ENCODE measurements at regions not wholly inside any gene's neighbourhood (a gene's known extent, or its start where the extent isn't known, plus 50 kb on each side); places are given as distances from the start of the nearest gene placed in this dataset.

GRCh38 chr9:113657765-113658544 lies 194.4 kb downstream of the RGS3 start:
- no peaks in the 10 kb centered on the region for H3K9me3 Mint-ChIP-seq
- H3K27me3 Mint-ChIP-seq = peaks cover 20 to 41% of the 10 kb centered on the region in 2 donors
- H3K4me1 Mint-ChIP-seq (ENCODE audit: low read depth in 2 of 2) = peaks cover 0 to 7% of the 10 kb centered on the region in 2 donors
- DNase-seq = peak; percentile 77 to 83 (median 79)
- H3K4me3 Mint-ChIP-seq = no peak overlapping the region
- H3K27ac Mint-ChIP-seq = no peak overlapping the region
- peak; percentile 91 for ATAC-seq (replicated peaks)
- peaks cover 7% of the 10 kb centered on the region for H3K36me3 Mint-ChIP-seq (ENCODE audit: insufficient read depth)

- H3K36me3 Mint-ChIP-seq (ENCODE audit: insufficient read depth) = peaks cover 7% of the 10 kb centered on the region
- no peaks in the 10 kb centered on the region for H3K9me3 Mint-ChIP-seq
- no peak overlapping the region for H3K27ac Mint-ChIP-seq
- DNase-seq (no peak), ATAC-seq (replicated peaks) (no peak)
- peaks cover 0 to 7% of the 10 kb centered on the region in 2 donors for H3K4me1 Mint-ChIP-seq (ENCODE audit: low read depth in 2 of 2)
- no peak overlapping the region for H3K4me3 Mint-ChIP-seq
- H3K27me3 Mint-ChIP-seq = peaks cover 26 to 47% of the 10 kb centered on the region in 2 donors
Measured at GRCh38 chr9:113658545-113658895, 195.0 kb downstream of the RGS3 start.

GRCh38 chr9:113659039-113659438 lies 195.5 kb downstream of the RGS3 start:
- ATAC-seq (replicated peaks) = no peak
- H3K9me3 Mint-ChIP-seq = no peaks in the 10 kb centered on the region
- no peak overlapping the region for H3K4me3 Mint-ChIP-seq
- H3K27ac Mint-ChIP-seq = no peak overlapping the region
- H3K36me3 Mint-ChIP-seq (ENCODE audit: insufficient read depth) = peaks cover 7% of the 10 kb centered on the region
- H3K4me1 Mint-ChIP-seq (ENCODE audit: low read depth in 2 of 2) = peaks cover 0 to 7% of the 10 kb centered on the region in 2 donors
- peaks cover 26 to 48% of the 10 kb centered on the region in 2 donors for H3K27me3 Mint-ChIP-seq
- no peak for DNase-seq

- peaks cover 4% of the 10 kb centered on the region for H3K36me3 Mint-ChIP-seq (ENCODE audit: insufficient read depth)
- ATAC-seq (replicated peaks) (no peak), DNase-seq (no peak)
- H3K4me1 Mint-ChIP-seq (ENCODE audit: low read depth in 2 of 2) = peaks cover 0 to 7% of the 10 kb centered on the region in 2 donors
- no peak overlapping the region for H3K4me3 Mint-ChIP-seq
- H3K9me3 Mint-ChIP-seq = no peaks in the 10 kb centered on the region
- H3K27ac Mint-ChIP-seq = no peak overlapping the region
- H3K27me3 Mint-ChIP-seq = peaks cover 26 to 48% of the 10 kb centered on the region in 2 donors
Measured at GRCh38 chr9:113659740-113660139, 196.2 kb downstream of the RGS3 start.

DNA sequence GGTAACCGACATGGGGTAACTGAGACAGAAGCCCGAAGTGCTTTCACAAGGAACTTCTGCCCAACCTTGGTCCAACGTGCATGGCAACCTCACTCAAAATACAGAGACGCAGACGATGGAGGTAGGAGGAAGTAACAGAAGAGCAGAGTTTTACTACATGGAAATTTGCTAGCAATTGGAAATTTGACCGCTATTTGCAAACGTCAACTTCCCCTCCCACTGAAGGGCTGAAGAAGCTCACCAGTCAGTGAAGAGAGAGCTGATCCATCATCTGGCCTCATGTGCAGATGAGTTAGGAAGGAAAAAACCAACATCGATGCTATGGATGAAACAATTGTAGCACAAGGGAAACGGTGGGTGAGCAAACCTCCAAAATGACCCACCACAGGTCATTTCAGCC lies 196.7 kb downstream of the RGS3 start:
- peaks cover 0 to 7% of the 10 kb centered on the region in 2 donors for H3K4me1 Mint-ChIP-seq (ENCODE audit: low read depth in 2 of 2)
- H3K4me3 Mint-ChIP-seq = no peak overlapping the region
- ATAC-seq (replicated peaks) (no peak), DNase-seq (no peak)
- H3K9me3 Mint-ChIP-seq = no peaks in the 10 kb centered on the region
- H3K27me3 Mint-ChIP-seq = peaks cover 26 to 48% of the 10 kb centered on the region in 2 donors
- H3K27ac Mint-ChIP-seq = no peak overlapping the region
- H3K36me3 Mint-ChIP-seq (ENCODE audit: insufficient read depth) = peaks cover 4% of the 10 kb centered on the region

GRCh38 chr9:113661074-113661473 lies 197.5 kb downstream of the RGS3 start:
- H3K27ac Mint-ChIP-seq = no peak overlapping the region
- no peak for ATAC-seq (replicated peaks)
- peaks cover 26 to 56% of the 10 kb centered on the region in 2 donors for H3K27me3 Mint-ChIP-seq
- H3K9me3 Mint-ChIP-seq = no peaks in the 10 kb centered on the region
- peaks cover 4% of the 10 kb centered on the region for H3K36me3 Mint-ChIP-seq (ENCODE audit: insufficient read depth)
- no peak overlapping the region for H3K4me3 Mint-ChIP-seq
- H3K4me1 Mint-ChIP-seq (ENCODE audit: low read depth in 2 of 2) = peaks cover 0 to 4% of the 10 kb centered on the region in 2 donors
- no peak for DNase-seq

DNA sequence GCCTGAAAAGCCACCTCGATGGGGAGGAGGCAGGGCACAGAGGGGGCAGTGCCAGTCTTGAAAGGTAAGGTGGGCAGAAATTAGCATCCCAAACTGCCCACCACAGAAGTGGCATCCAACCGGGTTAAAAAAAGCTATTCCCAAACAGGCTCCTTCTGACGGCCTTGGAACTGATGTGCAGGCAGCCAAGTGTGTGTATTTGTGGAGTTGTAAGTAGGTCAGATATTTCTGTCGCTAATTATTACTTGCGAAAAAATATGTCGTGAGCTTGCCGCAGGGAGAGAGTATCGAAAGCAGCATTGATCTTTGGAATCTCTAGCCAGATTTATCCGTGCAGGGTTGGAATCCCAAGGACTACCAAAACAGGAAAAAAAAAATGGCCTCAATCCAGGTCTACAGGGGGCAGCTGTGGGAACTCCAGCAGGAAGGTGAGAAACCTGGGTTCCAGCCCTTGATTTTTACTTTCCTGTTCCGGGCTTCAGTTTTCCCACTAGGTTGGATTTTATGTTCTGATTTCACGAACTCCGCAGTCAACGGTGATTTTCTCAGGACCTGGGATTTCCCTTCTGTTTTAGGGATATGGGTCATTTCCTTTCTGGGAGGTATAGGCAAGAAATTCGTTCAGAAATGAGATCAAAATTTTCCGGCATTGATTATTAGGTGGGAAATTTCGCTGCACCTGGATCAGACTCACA lies 200.8 kb downstream of the RGS3 start:
- DNase-seq (no peak), ATAC-seq (replicated peaks) (no peak)
- H3K9me3 Mint-ChIP-seq = no peaks in the 10 kb centered on the region
- no peak overlapping the region for H3K4me3 Mint-ChIP-seq
- H3K4me1 Mint-ChIP-seq (ENCODE audit: low read depth in 2 of 2) = peaks cover 0 to under 1% of the 10 kb centered on the region in 2 donors
- H3K27ac Mint-ChIP-seq = no peak overlapping the region
- peaks cover 23 to 50% of the 10 kb centered on the region in 2 donors for H3K27me3 Mint-ChIP-seq
- no peaks in the 10 kb centered on the region for H3K36me3 Mint-ChIP-seq (ENCODE audit: insufficient read depth)

DNA sequence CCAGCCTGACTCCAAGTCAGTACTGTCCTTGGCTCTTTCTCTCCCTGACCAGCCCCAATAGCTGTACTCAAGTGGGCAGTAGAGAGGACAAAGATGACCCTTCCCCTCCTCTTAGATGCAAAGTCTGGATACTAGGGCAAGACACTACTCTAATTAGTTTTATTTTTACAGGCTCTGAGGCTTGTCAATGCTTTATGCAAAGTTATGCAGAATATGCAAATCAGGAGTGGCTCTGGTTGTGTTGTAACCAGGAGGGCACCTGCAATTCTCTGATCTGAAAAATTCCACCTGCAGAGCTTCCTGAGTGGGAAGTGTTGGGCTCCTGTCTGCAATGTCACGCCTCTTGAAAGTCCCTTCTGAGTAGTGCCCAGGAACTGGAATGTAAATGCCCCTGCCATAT lies 201.5 kb downstream of the RGS3 start:
- Mint-ChIP-seq H3K4me3 (no peak overlapping the region), H3K9me3 (no peaks in the 10 kb centered on the region), H3K36me3 (ENCODE audit: insufficient read depth) (no peaks in the 10 kb centered on the region), H3K4me1 (ENCODE audit: low read depth in 2 of 2) (peaks cover 0 to 1% of the 10 kb centered on the region in 2 donors), H3K27me3 (peaks cover 16 to 42% of the 10 kb centered on the region in 2 donors), H3K27ac (no peak overlapping the region)
- no peak for DNase-seq
- no peak for ATAC-seq (replicated peaks)

- H3K9me3 Mint-ChIP-seq = no peaks in the 10 kb centered on the region
Measured at GRCh38 chr9:113665756-113666155, 202.2 kb downstream of the RGS3 start.

GRCh38 chr9:113668061-113668460 lies 204.5 kb downstream of the RGS3 start:
- Mint-ChIP-seq H3K27ac (no peak overlapping the region), H3K36me3 (ENCODE audit: insufficient read depth) (no peaks in the 10 kb centered on the region), H3K9me3 (no peaks in the 10 kb centered on the region), H3K4me1 (ENCODE audit: low read depth in 2 of 2) (peaks cover 1 to 5% of the 10 kb centered on the region in 2 donors), H3K4me3 (no peak overlapping the region), H3K27me3 (peaks cover 4 to 42% of the 10 kb centered on the region in 2 donors)
- no peak for ATAC-seq (replicated peaks)
- DNase-seq = no peak

More at GRCh38 chr9:113665756-113666155, 202.2 kb downstream of the RGS3 start:
- Mint-ChIP-seq H3K4me1 (ENCODE audit: low read depth in 2 of 2) (peaks cover 1 to 5% of the 10 kb centered on the region in 2 donors), H3K36me3 (ENCODE audit: insufficient read depth) (no peaks in the 10 kb centered on the region), H3K4me3 (no peak overlapping the region), H3K27me3 (peaks cover 9 to 38% of the 10 kb centered on the region in 2 donors), H3K27ac (no peak overlapping the region)
- ATAC-seq (replicated peaks) (no peak), DNase-seq (no peak)

DNA sequence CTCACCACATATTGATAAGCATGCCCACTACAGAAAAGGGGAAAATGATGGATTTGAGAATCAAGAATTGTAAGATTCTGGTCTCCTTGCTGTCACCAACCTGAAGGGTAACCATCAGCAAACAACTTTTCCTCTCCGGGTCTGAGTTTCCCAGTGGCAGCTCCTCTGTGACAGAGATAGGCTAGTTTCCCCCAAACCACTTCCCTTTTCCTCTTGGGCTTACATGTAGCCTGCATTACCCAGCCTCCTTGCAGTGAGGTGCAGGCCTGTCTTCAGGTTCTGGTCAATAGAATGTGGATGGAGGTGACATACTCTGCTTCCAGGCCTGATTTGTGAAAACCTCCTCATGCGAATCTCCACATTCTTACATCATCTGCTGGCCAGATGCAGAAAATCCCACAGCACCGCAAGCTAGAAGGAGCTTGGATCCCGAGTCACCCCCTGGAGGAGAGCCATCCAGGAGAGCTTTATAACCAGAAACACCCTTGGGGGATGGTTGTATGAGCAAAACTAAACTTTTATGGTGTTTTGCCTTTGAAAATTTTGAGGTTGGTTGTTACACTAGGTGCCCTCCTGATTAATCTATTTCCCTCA lies 206.1 kb downstream of the RGS3 start:
- Mint-ChIP-seq H3K36me3 (ENCODE audit: insufficient read depth) (no peaks in the 10 kb centered on the region), H3K9me3 (no peaks in the 10 kb centered on the region), H3K4me3 (no peak overlapping the region), H3K27me3 (peaks cover 12 to 51% of the 10 kb centered on the region in 2 donors), H3K27ac (no peak overlapping the region), H3K4me1 (ENCODE audit: low read depth in 2 of 2) (peaks cover 1 to 5% of the 10 kb centered on the region in 2 donors)
- DNase-seq (no peak), ATAC-seq (replicated peaks) (no peak)

DNA sequence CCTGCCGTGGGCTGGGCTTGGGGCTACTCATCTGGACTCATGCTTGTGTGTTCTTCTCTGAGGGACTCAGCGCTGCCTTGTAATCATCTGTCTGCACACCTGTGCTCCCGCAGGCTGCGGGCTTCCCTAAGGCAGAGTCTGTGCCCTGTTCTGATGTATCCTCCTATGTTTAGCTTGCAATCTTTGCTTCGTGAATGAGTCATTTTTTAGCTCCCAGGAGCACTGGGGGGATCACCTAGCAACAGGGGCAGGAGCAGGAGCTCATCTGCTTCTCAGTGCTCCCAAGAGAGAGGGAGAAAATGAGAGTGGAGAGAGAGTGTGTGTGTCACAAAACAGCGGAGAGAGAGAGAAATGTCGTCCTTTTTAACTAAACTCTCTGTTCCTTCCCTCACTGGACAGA lies 202.4 kb upstream of the ZNF618 start:
- Mint-ChIP-seq H3K27ac (no peak overlapping the region), H3K27me3 (peaks cover 51 to 76% of the 10 kb centered on the region in 2 donors), H3K9me3 (no peaks in the 10 kb centered on the region), H3K36me3 (ENCODE audit: insufficient read depth) (no peaks in the 10 kb centered on the region), H3K4me3 (no peak overlapping the region), H3K4me1 (ENCODE audit: low read depth in 2 of 2) (peaks cover 5 to 14% of the 10 kb centered on the region in 2 donors)
- ATAC-seq (replicated peaks) (no peak), DNase-seq (no peak)

- H3K4me1 Mint-ChIP-seq (ENCODE audit: low read depth in 2 of 2) = peaks cover 4 to 14% of the 10 kb centered on the region in 2 donors
- peaks cover 57 to 82% of the 10 kb centered on the region in 2 donors for H3K27me3 Mint-ChIP-seq
- H3K9me3 Mint-ChIP-seq = no peaks in the 10 kb centered on the region
- peaks cover 2% of the 10 kb centered on the region for H3K36me3 Mint-ChIP-seq (ENCODE audit: insufficient read depth)
- ATAC-seq (replicated peaks) (no peak), DNase-seq (no peak)
- no peak overlapping the region for H3K4me3 Mint-ChIP-seq
- H3K27ac Mint-ChIP-seq = no peak overlapping the region
Measured at GRCh38 chr9:113674436-113674835, 201.7 kb upstream of the ZNF618 start.

Measured in effector memory CD8-positive, alpha-beta T cell (primary cell).